ENCODE measurements at regions not wholly inside any gene's neighbourhood (a gene's known extent, or its start where the extent isn't known, plus 50 kb on each side); places are given as distances from the start of the nearest gene placed in this dataset.

GRCh38 chrX:40279762-40280161, 182.0 kb upstream of the BCOR start:
- Histone ChIP-seq H3K4me3 (no peak overlapping the region), H3K36me3 (no peaks in the 10 kb centered on the region), H3K9me3 (replicated peaks) (peaks cover 4% of the 10 kb centered on the region), H3K4me1 (no peaks in the 10 kb centered on the region), H3K27me3 (ENCODE audit: low read depth) (no peaks in the 10 kb centered on the region), H3K27ac (replicated peaks) (no peak overlapping the region)
- no peak for DNase-seq
- no peak for TF ChIP-seq CTCF (IDR thresholded peaks at IDR 0.05; ENCODE audit: borderline replicate concordance)
- intact Hi-C loops (cut with micrococcal nuclease), result no loop called here

GRCh38 chrX:40279091-40279430, 181.3 kb upstream of the BCOR start:
- H3K27ac ChIP-seq (replicated peaks), result no peak overlapping the region
- H3K36me3 ChIP-seq, result no peaks in the 10 kb centered on the region
- intact Hi-C loops (cut with micrococcal nuclease), result no loop called here
- DNase-seq, result no peak
- no peak for TF ChIP-seq CTCF (IDR thresholded peaks at IDR 0.05; ENCODE audit: borderline replicate concordance)
- no peak overlapping the region for H3K4me3 ChIP-seq
- H3K9me3 ChIP-seq (replicated peaks), result peaks cover 4% of the 10 kb centered on the region
- no peaks in the 10 kb centered on the region for H3K4me1 ChIP-seq
- H3K27me3 ChIP-seq (ENCODE audit: low read depth), result no peaks in the 10 kb centered on the region

GRCh38 chrX:40278340-40279090, 180.8 kb upstream of the BCOR start:
- H3K4me3 ChIP-seq, result no peak overlapping the region
- H3K9me3 ChIP-seq (replicated peaks), result peaks cover 4% of the 10 kb centered on the region
- no peaks in the 10 kb centered on the region for H3K4me1 ChIP-seq
- H3K27ac ChIP-seq (replicated peaks), result no peak overlapping the region
- intact Hi-C loops (cut with micrococcal nuclease), result no loop called here
- H3K36me3 ChIP-seq, result no peaks in the 10 kb centered on the region
- no peak for DNase-seq
- TF ChIP-seq CTCF (IDR thresholded peaks at IDR 0.05; ENCODE audit: borderline replicate concordance), result no peak
- H3K27me3 ChIP-seq (ENCODE audit: low read depth), result no peaks in the 10 kb centered on the region

GRCh38 chrX:40277672-40278071, 179.9 kb upstream of the BCOR start:
- Histone ChIP-seq H3K4me1 (no peaks in the 10 kb centered on the region), H3K4me3 (no peak overlapping the region), H3K9me3 (replicated peaks) (peaks cover 4% of the 10 kb centered on the region), H3K36me3 (no peaks in the 10 kb centered on the region), H3K27me3 (ENCODE audit: low read depth) (no peaks in the 10 kb centered on the region), H3K27ac (replicated peaks) (no peak overlapping the region)
- intact Hi-C loops (cut with micrococcal nuclease), result no loop called here
- TF ChIP-seq CTCF (IDR thresholded peaks at IDR 0.05; ENCODE audit: borderline replicate concordance), result no peak
- no peak for DNase-seq

GRCh38 chrX:40273356-40274050, 175.7 kb upstream of the BCOR start:
- Histone ChIP-seq H3K4me1 (no peaks in the 10 kb centered on the region), H3K27ac (replicated peaks) (no peak overlapping the region), H3K4me3 (no peak overlapping the region), H3K36me3 (no peaks in the 10 kb centered on the region), H3K9me3 (replicated peaks) (peaks cover 4% of the 10 kb centered on the region), H3K27me3 (ENCODE audit: low read depth) (no peaks in the 10 kb centered on the region)
- intact Hi-C loops (cut with micrococcal nuclease), result no loop called here
- peak; percentile 25 for DNase-seq
- no peak for TF ChIP-seq CTCF (IDR thresholded peaks at IDR 0.05; ENCODE audit: borderline replicate concordance)

Data from left ventricle myocardium inferior (tissue), 1 donor.